ENCODE measurements at regions not wholly inside any gene's neighbourhood (a gene's known extent, or its start where the extent isn't known, plus 50 kb on each side); places are given as distances from the start of the nearest gene placed in this dataset.

DNA sequence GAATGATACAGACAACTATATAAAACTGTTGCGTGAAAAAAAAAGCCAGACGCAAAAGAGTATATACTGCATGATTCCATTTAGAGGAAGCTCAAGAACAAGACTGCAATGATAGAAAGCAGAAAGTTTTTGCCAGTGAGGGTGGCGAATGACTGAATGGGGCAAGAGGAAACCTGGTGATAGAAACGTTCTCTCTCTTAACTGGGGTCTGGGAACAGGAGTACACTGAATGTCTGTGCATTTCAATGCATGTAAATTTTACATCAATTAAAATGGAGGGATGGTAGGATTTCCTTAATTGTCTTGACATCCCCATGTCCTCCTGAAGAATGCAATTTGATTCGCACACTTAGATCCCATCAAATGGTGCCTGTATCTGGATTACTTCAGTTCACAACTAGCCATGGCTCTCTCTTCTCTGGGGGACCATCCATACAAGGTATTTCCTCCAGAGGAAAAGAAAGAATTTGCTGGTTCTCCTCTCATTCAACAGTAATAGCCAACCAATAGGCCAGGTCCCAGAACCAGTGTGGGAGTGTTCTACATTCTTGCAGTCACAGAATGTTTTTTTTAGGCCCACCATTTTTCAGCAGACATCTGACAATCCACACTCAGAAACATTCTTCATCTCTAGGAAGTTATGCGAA is 221.0 kb upstream of the KLF14 start:
- DNase-seq (ENCODE audit: low read depth, low spot score) (no peak), FAIRE-seq (no peak)
- ChIA-PET POLR2A (no interaction called here), CTCF (interaction anchor here (0.5 to 5.9 kb wide), 3 partner anchors 9 to 21 kb away, joined by 3 to 37 read pairs (median 3); no protein-coding TSS in a partner anchor)
- Histone ChIP-seq H3K36me3 (ENCODE audit: control insufficient read depth in 2 of 2, extremely low read depth in 1 of 2, insufficient read depth in 2 of 2, low read length in 2 of 2) (peaks cover 0 to 2% of the 10 kb centered on the region in 2 experiments), H3K4me2 (ENCODE audit: insufficient read depth, low read length) (no peak overlapping the region), H3K9me1 (replicated peaks; ENCODE audit: control insufficient read depth, extremely low read depth, insufficient read depth, low read length) (no peaks in the 10 kb centered on the region), H3K9me3 (replicated peaks; ENCODE audit: control insufficient read depth, insufficient read depth, low read length) (no peaks in the 10 kb centered on the region), H3K9ac (replicated peaks; ENCODE audit: extremely low read depth, insufficient read depth, low read length) (no peak overlapping the region), H3K27ac (ENCODE audit: insufficient read depth, low read depth, low read length) (no peak overlapping the region), H3K4me1 (ENCODE audit: control insufficient read depth, extremely low read depth, insufficient read depth, low read length) (peaks cover 10% of the 10 kb centered on the region), H2AFZ (ENCODE audit: low read depth, low read length) (no peak overlapping the region), H3K27me3 (ENCODE audit: control insufficient read depth in 2 of 2, insufficient read depth in 2 of 2, low read length in 2 of 2) (no peaks in the 10 kb centered on the region), H3K4me3 (replicated peaks in 1 of 3; ENCODE audit: insufficient read depth in 1 of 3, low read depth in 1 of 3, low read length in 3 of 3) (no peak overlapping the region), H3K79me2 (ENCODE audit: control insufficient read depth, insufficient read depth, low read length) (no peaks in the 10 kb centered on the region), H4K20me1 (replicated peaks; ENCODE audit: control insufficient read depth, extremely low read depth, insufficient read depth, low read length) (no peaks in the 10 kb centered on the region)
- intact Hi-C loops (cut with micrococcal nuclease) = no loop called here
- BruUV-seq (replicated peaks) = no TSS peak
- dilution Hi-C loops (cut with MboI; ENCODE audit: extremely low pct_ligation_motif_present, low sequenced_read_pairs) = no loop called here
- TF ChIP-seq GATA2 (IDR thresholded peaks at IDR 0.05; ENCODE audit: insufficient read depth, insufficient read length, low read depth, low read length) = no peak
- TF ChIP-seq, protein P1, sequence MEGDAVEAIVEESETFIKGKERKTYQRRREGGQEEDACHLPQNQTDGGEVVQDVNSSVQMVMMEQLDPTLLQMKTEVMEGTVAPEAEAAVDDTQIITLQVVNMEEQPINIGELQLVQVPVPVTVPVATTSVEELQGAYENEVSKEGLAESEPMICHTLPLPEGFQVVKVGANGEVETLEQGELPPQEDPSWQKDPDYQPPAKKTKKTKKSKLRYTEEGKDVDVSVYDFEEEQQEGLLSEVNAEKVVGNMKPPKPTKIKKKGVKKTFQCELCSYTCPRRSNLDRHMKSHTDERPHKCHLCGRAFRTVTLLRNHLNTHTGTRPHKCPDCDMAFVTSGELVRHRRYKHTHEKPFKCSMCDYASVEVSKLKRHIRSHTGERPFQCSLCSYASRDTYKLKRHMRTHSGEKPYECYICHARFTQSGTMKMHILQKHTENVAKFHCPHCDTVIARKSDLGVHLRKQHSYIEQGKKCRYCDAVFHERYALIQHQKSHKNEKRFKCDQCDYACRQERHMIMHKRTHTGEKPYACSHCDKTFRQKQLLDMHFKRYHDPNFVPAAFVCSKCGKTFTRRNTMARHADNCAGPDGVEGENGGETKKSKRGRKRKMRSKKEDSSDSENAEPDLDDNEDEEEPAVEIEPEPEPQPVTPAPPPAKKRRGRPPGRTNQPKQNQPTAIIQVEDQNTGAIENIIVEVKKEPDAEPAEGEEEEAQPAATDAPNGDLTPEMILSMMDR (IDR thresholded peaks at IDR 0.05; ENCODE audit: extremely low read depth in 1 of 2, insufficient read depth in 1 of 2, low read depth in 1 of 2, low read length in 2 of 2) = no peak
- TF ChIP-seq FOS (IDR thresholded peaks at IDR 0.05; ENCODE audit: borderline replicate concordance, insufficient read depth, low read length) = no peak
- no peak for TF ChIP-seq EZH2 (IDR thresholded peaks at IDR 0.05; ENCODE audit: borderline replicate concordance, low read depth, low read length, severe bottlenecking)
- no peak for TF ChIP-seq POLR2AphosphoS5 (IDR thresholded peaks at IDR 0.05; ENCODE audit: insufficient read depth, low read depth, low read length)
- TF ChIP-seq MYC (IDR thresholded peaks at IDR 0.05; ENCODE audit: low read depth, low read length) = no peak
- TF ChIP-seq POLR2A (IDR thresholded peaks at IDR 0.05; ENCODE audit: low read depth, low read length) = no peak
- TF ChIP-seq, protein P2, sequence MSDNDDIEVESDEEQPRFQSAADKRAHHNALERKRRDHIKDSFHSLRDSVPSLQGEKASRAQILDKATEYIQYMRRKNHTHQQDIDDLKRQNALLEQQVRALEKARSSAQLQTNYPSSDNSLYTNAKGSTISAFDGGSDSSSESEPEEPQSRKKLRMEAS (IDR thresholded peaks at IDR 0.05; ENCODE audit: insufficient read depth, insufficient read length) = no peak
- TF ChIP-seq JUN (IDR thresholded peaks at IDR 0.05; ENCODE audit: borderline replicate concordance, insufficient read depth, insufficient read length, low read depth) = no peak
